SK-N-SH treated with all-trans-retinoic acid at 6 μM for 48 hours (cell line): ENCODE measurements at regions not wholly inside any gene's neighbourhood (a gene's known extent, or its start where the extent isn't known, plus 50 kb on each side); places are given as distances from the start of the nearest gene placed in this dataset.

ENCODE experiments used
- TF ChIP-seq, protein P1 (sequence below): fragments of 250-450 bp; sonication (Bioruptor Pico); IDR thresholded peaks from 2 replicates; pipeline ENCODE4 v1.5.1; 2020; ENCODE audit warnings: low read depth, mild to moderate bottlenecking, moderate library complexity
- TF ChIP-seq, protein P2 (sequence below): fragments of 250-450 bp; sonication (Bioruptor Pico); IDR thresholded peaks from 2 replicates; pipeline ENCODE4 v1.8.0; 2021; ENCODE audit warnings: low read depth, mild to moderate bottlenecking, moderate library complexity, borderline replicate concordance

DNA sequence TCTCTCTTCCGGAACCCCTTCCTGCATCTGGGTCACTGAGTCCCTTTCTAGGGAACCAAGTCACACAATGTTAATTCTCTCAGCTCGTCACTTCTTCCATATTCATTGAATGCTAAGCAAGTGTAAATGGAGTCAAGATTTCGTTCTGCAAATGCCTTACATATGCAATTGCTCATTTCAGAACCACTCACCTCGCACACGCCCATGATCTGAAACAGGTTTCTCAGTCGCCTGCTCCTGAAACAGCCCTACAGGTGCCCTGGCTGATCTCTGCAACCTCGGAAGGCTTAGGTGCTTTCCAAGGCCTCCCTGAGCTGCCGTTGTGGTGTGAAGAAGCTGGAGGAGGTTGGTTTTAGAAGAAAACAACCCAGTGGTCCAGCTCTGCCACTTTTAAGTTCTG, 100.8 kb upstream of the MSX1 start:
- TF ChIP-seq, protein P1, sequence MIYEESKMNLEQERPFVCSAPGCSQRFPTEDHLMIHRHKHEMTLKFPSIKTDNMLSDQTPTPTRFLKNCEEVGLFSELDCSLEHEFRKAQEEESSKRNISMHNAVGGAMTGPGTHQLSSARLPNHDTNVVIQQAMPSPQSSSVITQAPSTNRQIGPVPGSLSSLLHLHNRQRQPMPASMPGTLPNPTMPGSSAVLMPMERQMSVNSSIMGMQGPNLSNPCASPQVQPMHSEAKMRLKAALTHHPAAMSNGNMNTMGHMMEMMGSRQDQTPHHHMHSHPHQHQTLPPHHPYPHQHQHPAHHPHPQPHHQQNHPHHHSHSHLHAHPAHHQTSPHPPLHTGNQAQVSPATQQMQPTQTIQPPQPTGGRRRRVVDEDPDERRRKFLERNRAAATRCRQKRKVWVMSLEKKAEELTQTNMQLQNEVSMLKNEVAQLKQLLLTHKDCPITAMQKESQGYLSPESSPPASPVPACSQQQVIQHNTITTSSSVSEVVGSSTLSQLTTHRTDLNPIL (CRISPR knock-in tag) = no peak
- TF ChIP-seq, protein P2, sequence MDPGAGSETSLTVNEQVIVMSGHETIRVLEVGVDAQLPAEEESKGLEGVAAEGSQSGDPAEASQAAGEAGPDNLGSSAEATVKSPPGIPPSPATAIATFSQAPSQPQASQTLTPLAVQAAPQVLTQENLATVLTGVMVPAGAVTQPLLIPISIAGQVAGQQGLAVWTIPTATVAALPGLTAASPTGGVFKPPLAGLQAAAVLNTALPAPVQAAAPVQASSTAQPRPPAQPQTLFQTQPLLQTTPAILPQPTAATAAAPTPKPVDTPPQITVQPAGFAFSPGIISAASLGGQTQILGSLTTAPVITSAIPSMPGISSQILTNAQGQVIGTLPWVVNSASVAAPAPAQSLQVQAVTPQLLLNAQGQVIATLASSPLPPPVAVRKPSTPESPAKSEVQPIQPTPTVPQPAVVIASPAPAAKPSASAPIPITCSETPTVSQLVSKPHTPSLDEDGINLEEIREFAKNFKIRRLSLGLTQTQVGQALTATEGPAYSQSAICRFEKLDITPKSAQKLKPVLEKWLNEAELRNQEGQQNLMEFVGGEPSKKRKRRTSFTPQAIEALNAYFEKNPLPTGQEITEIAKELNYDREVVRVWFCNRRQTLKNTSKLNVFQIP (CRISPR knock-in tag) = no peak
